K562 (cell line): ENCODE measurements at regions not wholly inside any gene's neighbourhood (a gene's known extent, or its start where the extent isn't known, plus 50 kb on each side); places are given as distances from the start of the nearest gene placed in this dataset.

Experiments
- ATAC-seq: fragments of 200-7000 bp; cut with Tn5 transposase; 3 replicates; pipeline ENCODE4 v1.9.1; 2020; ENCODE audit warnings: moderate library complexity
- BruUV-seq: library from RNA; stranded (reverse); fragments of 400-500 nt; replicated peaks from 2 replicates; lab custom pipeline; 2021; lab: Mats Ljungman, UMichigan
- CTCF ChIA-PET: fragments of 300-600 bp; formaldehyde crosslinking; extraction: SDS; loops from one replicate; lab custom pipeline; 2021; ENCODE audit warnings: low intra/inter-chr PET ratio; lab: Yijun Ruan, JAX
- POLR2A ChIA-PET: fragments of 300-600, 350-650 bp; sonication (Branson Sonifier 250); formaldehyde crosslinking; extraction: SDS; loops from one replicate; lab custom pipeline; 2021; ENCODE audit warnings: antibody characterized with exemption, inconsistent platforms; lab: Yijun Ruan, JAX
- DNase-seq, 4 experiments: peaks; one replicate each; pipeline versions ENCODE4 v3.0.0 to v3.0.0-alpha.2; 2011 to 2018; ENCODE audit warnings: low spot score in 3 of 4, mixed read lengths in 3 of 4; ENCODE audit errors: extremely low read depth in 1 of 4
- FAIRE-seq: peaks from 2 replicates; lab custom pipeline; 2011; peaks lifted over from hg19 to GRCh38; lab: Jason Lieb, UNC
- H2AFZ ChIP-seq: 2 replicates; pipeline ENCODE4 v1.6.0; 2011; ENCODE audit warnings: low read depth, low read length, control low read depth, inconsistent platforms
- H3K27ac ChIP-seq: fragments of 200-600 bp; 3 replicates; pipeline ENCODE4 v1.8.0; 2011; ENCODE audit warnings: low read depth, mild to moderate bottlenecking, control low read depth, inconsistent platforms, low read length, moderate library complexity, mixed read lengths; ENCODE audit errors: extremely low read depth
- H3K27me3 ChIP-seq, 2 experiments: fragments of 300-600 bp in 1 of 2; 2 replicates in 1 of 2; 3 replicates in 1 of 2; pipeline versions ENCODE4 v1.6.0 to v1.8.0; 2011; ENCODE audit warnings: inconsistent platforms in 2 of 2, low read length in 2 of 2, mild to moderate bottlenecking in 1 of 2, mixed read lengths in 1 of 2, moderate library complexity in 1 of 2; ENCODE audit not compliant: control insufficient read depth in 2 of 2, insufficient read depth in 2 of 2
- H3K36me3 ChIP-seq: fragments of 300-600 bp; 3 replicates; pipeline ENCODE4 v1.8.0; 2011; ENCODE audit warnings: mild to moderate bottlenecking, low read length, inconsistent platforms; ENCODE audit not compliant: control insufficient read depth, insufficient read depth
- H3K4me1 ChIP-seq, 2 experiments: fragments of 200-600 bp in 1 of 2; replicated peaks in 1 of 2; 2 replicates in 1 of 2; 3 replicates in 1 of 2; pipeline versions ENCODE4 v1.5.1 to v1.8.0; 2011; ENCODE audit warnings: inconsistent platforms in 2 of 2, low read length in 2 of 2, mild to moderate bottlenecking in 1 of 2, mixed read lengths in 1 of 2, moderate library complexity in 1 of 2; ENCODE audit not compliant: control insufficient read depth in 2 of 2, insufficient read depth in 2 of 2
- H3K4me2 ChIP-seq: 2 replicates; pipeline ENCODE4 v1.6.1; 2011; ENCODE audit warnings: low read length, control low read depth, inconsistent platforms, mixed read lengths; ENCODE audit not compliant: insufficient read depth
- H3K4me3 ChIP-seq: fragments of 200-600 bp; sonication (generic), shearing (Covaris generic); 2 replicates; pipeline ENCODE4 v1.5.1; 2016; ENCODE audit warnings: control low read depth, inconsistent platforms
- H3K79me2 ChIP-seq: fragments of 200-600 bp; 3 replicates; pipeline ENCODE4 v1.8.0; 2011; ENCODE audit warnings: low read length, inconsistent platforms; ENCODE audit not compliant: control insufficient read depth, insufficient read depth
- H3K9ac ChIP-seq, 2 experiments: 2 replicates each; pipeline versions ENCODE4 v1.6.0 to v1.6.1; 2011; ENCODE audit warnings: low read depth in 2 of 2, low read length in 2 of 2, control low read depth in 1 of 2, inconsistent platforms in 1 of 2, mild to moderate bottlenecking in 1 of 2, mixed read lengths in 1 of 2; ENCODE audit not compliant: insufficient read depth in 1 of 2
- H3K9me1 ChIP-seq: one replicate; pipeline ENCODE4 v1.6.0; 2011; ENCODE audit warnings: inconsistent platforms, mild to moderate bottlenecking, low read length, moderate library complexity; ENCODE audit not compliant: control insufficient read depth, insufficient read depth
- H3K9me3 ChIP-seq: replicated peaks from 2 replicates; pipeline ENCODE4 v1.5.1; 2011; ENCODE audit warnings: low read depth, low read length, inconsistent platforms; ENCODE audit not compliant: control insufficient read depth, insufficient read depth
- H4K20me1 ChIP-seq: replicated peaks from 2 replicates; pipeline ENCODE4 v1.6.1; 2011; ENCODE audit warnings: low read length, inconsistent platforms, mixed read lengths; ENCODE audit not compliant: control insufficient read depth, insufficient read depth
- C11orf30 ChIP-seq: fragments of 450-650 bp; IDR thresholded peaks from 2 replicates; pipeline ENCODE4 v1.6.1; 2016; ENCODE audit warnings: low read depth, mild to moderate bottlenecking
- CREBBP ChIP-seq: IDR thresholded peaks from one replicate; pipeline ENCODE4 v1.6.1; 2012; ENCODE audit warnings: low read depth, mild to moderate bottlenecking, control low read depth, inconsistent platforms, low read length
- MAFF ChIP-seq: IDR thresholded peaks from 2 replicates; pipeline ENCODE4 v1.6.1; 2012; ENCODE audit warnings: low read length, improper control_type of control experiment
- MAFG ChIP-seq: fragments of 450-650 bp; conservative IDR thresholded peaks from 2 replicates; pipeline ENCODE4 v1.6.1; 2016; ENCODE audit warnings: missing genetic modification characterization, missing compliant biosample characterization
- MAFK ChIP-seq: IDR thresholded peaks from 2 replicates; pipeline ENCODE4 v1.6.1; 2011; ENCODE audit warnings: low read length, improper control_type of control experiment
- ZNF316 ChIP-seq: fragments of 450-650 bp; IDR thresholded peaks from 2 replicates; pipeline ENCODE4 v1.6.1; 2016
- ZNF785 ChIP-seq: fragments of 250-450 bp; sonication (Bioruptor Pico); IDR thresholded peaks from 2 replicates; pipeline ENCODE4 v1.4.0; 2020; ENCODE audit warnings: mild to moderate bottlenecking
- WGBS: fragments of 100-300 bp; shearing (Covaris generic); methylation state at CpG from one replicate; pipeline ENCODE4 v1.1.6; 2016; ENCODE audit warnings: low coverage, mixed read lengths; ENCODE audit not compliant: insufficient coverage; ENCODE audit errors: missing lambda C conversion rate; 5-methylcytosine and 5-hydroxymethylcytosine counted together
- in situ Hi-C: fragments of 300-500 bp; cut with MboI; formaldehyde crosslinking; loops from 4 replicates; pipeline ENCODE4 v1.15.0; 2018; ENCODE audit warnings: inconsistent platforms, mixed read lengths
- intact Hi-C: fragments of 100-400 bp; cut with micrococcal nuclease; formaldehyde crosslinking; loops from 2 replicates; pipeline ENCODE4 v1.14.2; 2022
- TF ChIP-seq, protein P1 (sequence below): fragments of 200-400 bp; formaldehyde crosslinking; IDR thresholded peaks from 2 replicates; pipeline ENCODE4 v1.6.1; 2017; ENCODE audit warnings: mild to moderate bottlenecking, low read depth, low read length, moderate library complexity

DNA sequence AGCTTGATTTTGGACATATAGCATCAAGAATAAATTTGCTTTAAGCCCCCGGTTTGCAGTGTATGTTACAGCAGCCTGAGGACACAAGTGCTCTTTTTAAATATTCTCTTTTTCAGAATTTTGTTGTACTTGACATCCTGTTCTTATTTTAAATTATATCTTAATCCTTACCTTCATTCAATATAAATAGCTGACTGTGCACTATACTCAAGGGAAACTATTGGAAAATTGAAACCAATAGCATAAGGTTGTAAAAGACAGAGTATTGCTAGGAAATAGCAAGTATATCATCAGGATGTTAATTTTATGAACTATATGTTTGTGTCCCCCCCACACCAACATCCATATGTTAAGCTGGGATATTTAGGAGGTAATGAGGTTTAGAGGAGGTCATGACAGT lies 120.4 kb upstream of the CDH10 start:
- DNase-seq, result no peak
- no peaks in the 10 kb centered on the region for H3K9me3 ChIP-seq
- ChIA-PET POLR2A (no interaction called here), CTCF (no interaction called here)
- H3K4me1 ChIP-seq, result no peaks in the 10 kb centered on the region
- H4K20me1 ChIP-seq, result no peaks in the 10 kb centered on the region
- H3K4me2 ChIP-seq, result no peak overlapping the region
- H3K36me3 ChIP-seq, result no peaks in the 10 kb centered on the region
- TF ChIP-seq, protein P1, sequence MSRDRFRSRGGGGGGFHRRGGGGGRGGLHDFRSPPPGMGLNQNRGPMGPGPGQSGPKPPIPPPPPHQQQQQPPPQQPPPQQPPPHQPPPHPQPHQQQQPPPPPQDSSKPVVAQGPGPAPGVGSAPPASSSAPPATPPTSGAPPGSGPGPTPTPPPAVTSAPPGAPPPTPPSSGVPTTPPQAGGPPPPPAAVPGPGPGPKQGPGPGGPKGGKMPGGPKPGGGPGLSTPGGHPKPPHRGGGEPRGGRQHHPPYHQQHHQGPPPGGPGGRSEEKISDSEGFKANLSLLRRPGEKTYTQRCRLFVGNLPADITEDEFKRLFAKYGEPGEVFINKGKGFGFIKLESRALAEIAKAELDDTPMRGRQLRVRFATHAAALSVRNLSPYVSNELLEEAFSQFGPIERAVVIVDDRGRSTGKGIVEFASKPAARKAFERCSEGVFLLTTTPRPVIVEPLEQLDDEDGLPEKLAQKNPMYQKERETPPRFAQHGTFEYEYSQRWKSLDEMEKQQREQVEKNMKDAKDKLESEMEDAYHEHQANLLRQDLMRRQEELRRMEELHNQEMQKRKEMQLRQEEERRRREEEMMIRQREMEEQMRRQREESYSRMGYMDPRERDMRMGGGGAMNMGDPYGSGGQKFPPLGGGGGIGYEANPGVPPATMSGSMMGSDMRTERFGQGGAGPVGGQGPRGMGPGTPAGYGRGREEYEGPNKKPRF, result no peak
- peak; percentile 48 for TF ChIP-seq MAFG (tag)
- TF ChIP-seq MAFK, result peak; percentile 75; the same call in 1 of the 2 replicates
- TF ChIP-seq C11orf30, result peak; percentile 28; the same call in 1 of the 2 replicates
- no peak for TF ChIP-seq ZNF785 (CRISPR knock-in tag)
- TF ChIP-seq ZNF316, result peak; percentile 64; the same call in 1 of the 2 replicates
- TF ChIP-seq CREBBP, result no peak
- TF ChIP-seq MAFF, result peak; percentile 72
- in situ Hi-C loops, result no loop called here
- no peak overlapping the region for H3K4me3 ChIP-seq
- no peak overlapping the region for H2AFZ ChIP-seq
- FAIRE-seq, result no peak
- no peaks in the 10 kb centered on the region for H3K9me1 ChIP-seq
- intact Hi-C loops, result no loop called here
- no TSS peak for BruUV-seq
- ATAC-seq, result no peak
- H3K79me2 ChIP-seq, result no peaks in the 10 kb centered on the region
- no peak overlapping the region for H3K9ac ChIP-seq
- WGBS, result 0% methylated on average over 1 of the region's 1 CpG
- H3K27ac ChIP-seq, result no peak overlapping the region
- no peaks in the 10 kb centered on the region for H3K27me3 ChIP-seq
